Left kidney (tissue), 1 donor: ENCODE measurements at regions not wholly inside any gene's neighbourhood (a gene's known extent, or its start where the extent isn't known, plus 50 kb on each side); places are given as distances from the start of the nearest gene placed in this dataset.
A peak's percentile ranks its signal among the peaks of the same experiment; 100 is the strongest.

Experiments
- DNase-seq: peaks from one replicate; pipeline ENCODE4 v3.0.0-alpha.2; 2013

GRCh38 chr15:62708470-62708869 is 334.1 kb upstream of the TPM1 start:
- DNase-seq = no peak

- DNase-seq = no peak
Observed at GRCh38 chr15:62709261-62709660, 333.3 kb upstream of the TPM1 start.

DNA sequence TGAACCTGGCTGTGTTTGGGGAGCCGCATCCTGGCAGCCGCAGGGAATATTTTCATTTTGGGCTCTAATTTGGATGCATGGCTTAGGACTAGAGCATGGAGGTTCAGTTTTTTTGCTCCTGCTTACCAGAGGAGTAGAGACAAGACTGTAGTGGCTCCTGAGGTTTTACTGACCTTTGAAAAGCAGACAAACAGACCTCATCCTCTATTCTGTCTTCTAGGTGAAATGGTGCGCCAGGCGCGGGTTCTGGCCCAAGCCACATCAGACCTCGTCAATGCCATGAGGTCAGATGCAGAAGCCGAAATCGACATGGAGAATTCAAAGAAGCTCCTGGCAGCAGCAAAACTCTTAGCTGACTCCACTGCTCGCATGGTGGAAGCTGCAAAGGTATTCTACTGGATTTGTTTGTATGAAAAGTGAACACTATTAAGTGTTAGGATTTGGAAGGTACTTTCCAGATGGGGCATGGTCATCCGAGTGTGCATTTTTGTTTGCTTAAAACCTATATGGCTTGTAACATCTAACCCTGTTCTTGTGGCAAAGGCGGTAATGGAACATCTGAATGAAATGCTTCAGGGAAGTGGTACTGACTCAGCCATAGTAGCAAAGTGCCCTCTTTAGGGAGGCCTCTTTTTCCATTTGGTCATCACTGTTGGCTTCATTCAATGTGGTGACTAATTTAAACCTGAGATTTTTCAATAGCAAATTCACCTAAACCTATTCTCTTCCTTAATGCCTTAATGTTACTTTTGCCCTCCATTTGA is 330.7 kb upstream of the TPM1 start:
- no peak for DNase-seq

- no peak for DNase-seq
Observed at GRCh38 chr15:62712455-62712839, 330.1 kb upstream of the TPM1 start.

DNA sequence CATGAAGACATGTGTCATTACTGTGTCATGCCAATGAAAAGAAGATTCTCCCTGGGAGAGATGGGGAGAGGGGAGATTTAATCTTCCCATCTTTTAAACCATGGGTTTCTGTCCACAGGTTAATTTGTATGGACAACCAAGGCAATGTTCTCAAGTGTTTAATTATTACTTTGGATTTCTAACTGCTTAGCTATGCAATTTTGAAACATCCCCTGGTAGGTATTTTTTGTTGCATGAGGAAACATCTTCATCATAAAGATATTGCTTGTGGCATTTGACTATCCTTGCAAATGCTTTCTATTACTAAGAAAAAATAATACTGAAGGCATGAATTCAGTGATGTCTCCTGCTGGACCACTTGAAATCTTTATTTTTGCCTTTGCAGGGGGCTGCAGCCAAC is 326.6 kb upstream of the TPM1 start:
- DNase-seq = no peak

DNA sequence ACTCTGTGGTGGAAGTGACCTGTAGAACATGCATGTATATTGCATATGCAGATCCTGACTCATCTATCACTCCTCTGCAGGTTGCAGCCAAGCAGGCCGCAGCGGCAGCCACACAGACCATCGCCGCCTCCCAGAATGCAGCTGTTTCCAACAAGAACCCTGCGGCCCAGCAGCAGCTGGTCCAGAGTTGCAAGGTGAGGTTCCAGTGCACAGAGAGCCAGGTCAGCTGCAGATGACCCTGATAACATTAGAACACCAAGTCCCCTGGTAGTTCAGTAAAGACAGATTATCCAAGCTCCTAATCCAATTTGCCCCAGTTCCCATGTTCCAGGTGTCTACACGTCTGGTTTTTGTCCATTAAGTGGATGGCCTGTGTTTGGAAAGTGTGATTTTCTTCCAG is 325.1 kb upstream of the TPM1 start:
- DNase-seq = no peak

DNA sequence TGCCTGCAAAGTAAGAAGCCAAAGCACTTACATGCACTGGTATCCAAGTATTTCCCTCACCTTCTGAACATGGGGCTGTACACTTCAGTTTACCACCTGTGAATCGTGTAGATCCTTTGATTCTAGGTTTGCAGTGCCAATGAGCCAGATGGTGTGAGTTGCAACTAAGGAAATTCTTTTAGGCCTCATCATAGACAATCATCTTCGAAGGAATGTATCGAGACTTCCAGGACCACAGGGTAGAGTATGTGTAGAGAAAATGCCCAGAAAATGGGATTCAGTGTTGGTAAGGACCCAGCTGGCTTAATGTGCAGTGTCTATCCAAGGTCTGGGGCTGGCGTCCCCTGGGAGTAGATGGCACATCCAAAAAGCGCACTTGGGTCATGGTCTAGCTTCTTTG is 323.2 kb upstream of the TPM1 start:
- DNase-seq = no peak

DNA sequence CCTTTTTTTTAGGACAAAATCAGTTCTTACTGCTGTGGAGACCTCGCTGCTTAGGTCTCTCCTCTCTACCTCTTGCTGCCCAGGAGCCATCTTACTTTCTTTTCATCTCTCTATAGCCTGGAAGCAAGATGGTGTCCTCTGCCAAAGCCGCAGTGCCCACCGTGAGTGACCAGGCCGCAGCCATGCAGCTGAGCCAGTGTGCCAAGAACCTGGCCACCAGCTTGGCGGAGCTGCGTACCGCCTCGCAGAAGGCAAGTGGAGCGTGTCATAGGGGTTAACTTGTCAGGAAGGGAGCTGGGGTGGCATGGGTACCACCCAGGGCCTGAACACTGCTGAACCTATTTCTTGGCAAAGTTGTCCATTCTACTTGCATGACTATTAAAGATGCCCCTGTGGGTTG is 320.3 kb upstream of the TPM1 start:
- no peak for DNase-seq

GRCh38 chr15:62726461-62726860 is 316.1 kb upstream of the TPM1 start:
- no peak for DNase-seq

DNA sequence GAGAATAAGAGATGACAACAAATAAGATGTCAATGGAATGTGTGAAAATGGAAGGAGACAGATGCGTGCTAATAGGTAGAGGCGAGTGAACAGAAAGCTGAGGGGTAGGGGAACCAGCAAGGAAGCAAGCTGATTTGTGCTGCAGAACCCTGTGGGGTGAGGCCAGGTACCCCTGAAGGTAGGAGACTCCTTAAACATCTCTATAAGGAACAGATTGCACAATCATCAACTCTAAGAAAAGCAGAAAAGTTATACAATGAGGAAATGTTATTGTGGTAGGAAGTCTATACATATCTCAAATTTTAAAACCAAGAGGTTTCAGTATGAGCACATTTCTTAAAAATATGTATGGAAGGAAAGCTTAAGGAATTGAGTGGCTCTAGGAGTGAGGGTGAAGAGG is 315.0 kb upstream of the TPM1 start:
- no peak for DNase-seq

GRCh38 chr15:62730825-62731224 is 311.7 kb upstream of the TPM1 start:
- DNase-seq = no peak

- DNase-seq = no peak
Observed at GRCh38 chr15:62732078-62732477, 310.5 kb upstream of the TPM1 start.

- no peak for DNase-seq
Observed at GRCh38 chr15:62734706-62735105, 307.8 kb upstream of the TPM1 start.

- DNase-seq = no peak
Observed at GRCh38 chr15:62736756-62737155, 305.8 kb upstream of the TPM1 start.

DNA sequence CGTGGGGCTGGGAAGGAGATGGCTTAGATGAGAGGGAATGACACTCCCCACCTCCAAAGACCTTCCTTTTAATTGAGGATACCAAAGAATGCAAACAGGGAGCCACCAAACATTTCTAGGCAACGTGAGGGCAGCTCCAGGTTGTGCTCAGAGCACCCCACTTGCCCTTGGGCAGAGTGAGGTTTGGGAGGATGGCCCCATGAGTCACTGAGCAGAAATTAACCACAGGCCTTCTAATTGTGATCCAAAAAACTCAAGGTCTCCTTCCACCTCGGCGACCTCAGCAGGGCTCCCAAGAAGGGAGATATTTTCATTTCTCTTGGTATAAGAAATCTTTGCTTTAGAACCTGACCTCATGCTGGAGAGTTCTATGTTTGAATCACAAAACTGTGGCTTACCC is 305.0 kb upstream of the TPM1 start:
- DNase-seq = no peak

DNA sequence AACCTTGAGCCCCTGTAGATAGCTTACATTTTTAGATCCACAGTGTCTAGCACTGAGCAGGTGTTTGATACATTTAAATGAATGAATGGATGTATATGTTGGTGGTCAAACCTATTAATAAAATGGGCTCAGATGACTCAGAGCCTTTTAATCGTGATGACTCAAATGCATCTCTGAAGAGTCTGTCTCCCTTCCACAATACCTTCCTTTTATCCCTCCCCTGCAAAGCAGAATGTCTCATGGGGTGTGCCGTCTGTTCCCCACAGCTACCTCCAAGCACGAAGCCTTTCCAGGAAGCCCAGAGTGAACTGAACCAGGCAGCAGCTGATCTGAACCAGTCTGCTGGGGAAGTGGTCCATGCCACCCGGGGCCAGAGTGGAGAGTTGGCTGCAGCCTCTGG is 303.5 kb upstream of the TPM1 start:
- no peak for DNase-seq

- no peak for DNase-seq
Observed at GRCh38 chr15:62739507-62739906, 303.0 kb upstream of the TPM1 start.

GRCh38 chr15:62740141-62741004 is 302.2 kb upstream of the TPM1 start:
- DNase-seq = no peak

DNA sequence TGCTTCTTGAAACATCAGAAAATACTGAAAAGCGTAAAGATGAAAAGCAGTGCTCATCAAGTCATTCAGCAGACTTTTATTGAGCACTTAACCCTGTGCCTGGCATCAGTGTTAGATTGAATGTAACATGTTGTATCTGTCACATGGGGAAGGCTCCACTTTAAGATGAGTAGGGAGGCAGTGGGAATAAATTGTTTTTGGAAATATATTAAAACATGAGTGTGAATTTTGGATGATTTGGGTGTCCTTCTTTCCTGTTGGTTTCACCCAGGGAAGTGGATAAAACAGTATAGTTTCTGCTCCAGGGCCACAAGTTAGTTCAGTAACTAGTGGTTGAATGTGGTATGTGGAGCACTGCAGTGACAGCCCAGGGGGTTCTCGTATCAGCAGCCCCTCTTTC is 301.4 kb upstream of the TPM1 start:
- DNase-seq = no peak

DNA sequence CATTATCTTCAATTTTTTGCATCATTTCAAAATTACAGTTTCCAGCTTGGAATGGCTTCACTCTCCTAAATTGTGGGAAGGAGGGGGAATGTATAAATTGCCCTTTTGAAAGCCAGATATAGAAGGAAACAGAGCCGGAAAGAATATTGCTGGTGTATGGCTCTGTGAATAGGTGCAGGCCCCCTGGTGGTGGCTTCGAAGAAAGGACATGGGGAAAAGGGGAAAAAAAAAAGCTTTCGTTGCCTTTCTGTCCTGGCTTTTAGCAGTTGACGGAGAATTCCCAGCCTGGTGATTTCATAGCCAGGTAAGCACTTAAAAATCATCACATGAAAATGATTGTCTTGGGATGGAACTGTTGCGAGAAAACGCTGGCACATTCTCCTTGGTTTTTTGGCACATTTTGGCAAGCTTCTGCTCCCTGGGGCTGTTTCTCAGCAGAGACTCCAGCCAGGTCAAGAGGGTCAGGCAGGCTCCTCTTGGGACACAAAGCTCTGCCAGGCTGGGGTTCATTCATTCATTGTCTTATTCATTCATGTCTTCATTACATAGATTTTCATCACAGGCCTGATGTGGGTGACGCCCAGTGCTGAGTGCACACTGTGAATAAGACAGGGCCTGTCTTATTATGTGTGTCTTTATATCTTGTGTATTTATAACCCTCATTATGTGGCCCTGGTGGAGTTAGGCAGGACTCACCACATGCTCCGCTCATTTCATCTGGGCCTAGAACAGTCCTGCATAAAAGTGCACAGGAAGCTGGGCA is 300.0 kb upstream of the TPM1 start:
- peak; percentile 67 for DNase-seq

- no peak for DNase-seq
Observed at GRCh38 chr15:62745621-62746225, 296.8 kb upstream of the TPM1 start.

GRCh38 chr15:62748196-62748595 is 294.4 kb upstream of the TPM1 start:
- no peak for DNase-seq
